NCI-H460 (cell line): ENCODE measurements at regions not wholly inside any gene's neighbourhood (a gene's known extent, or its start where the extent isn't known, plus 50 kb on each side); places are given as distances from the start of the nearest gene placed in this dataset.

Experiments
- DNase-seq: peaks from one replicate; pipeline ENCODE4 v3.0.0-alpha.2; 2016; ENCODE audit warnings: low read depth; ENCODE audit errors: extremely low read depth

- no peak for DNase-seq
These were observed 271.5 kb upstream of the TTC14 start for GRCh38 chr3:180330440-180330839.

- no peak for DNase-seq
These were observed 269.4 kb upstream of the TTC14 start for GRCh38 chr3:180332608-180333007.

- DNase-seq = no peak
These were observed 266.9 kb upstream of the TTC14 start for GRCh38 chr3:180335050-180335449.

- DNase-seq = no peak
These were observed 261.6 kb upstream of the TTC14 start for GRCh38 chr3:180340395-180340794.

- no peak for DNase-seq
These were observed 260.4 kb upstream of the TTC14 start for GRCh38 chr3:180341516-180341915.

- DNase-seq = no peak
These were observed 250.4 kb upstream of the TTC14 start for GRCh38 chr3:180351601-180352000.

GRCh38 chr3:180352261-180352660 is 249.7 kb upstream of the TTC14 start:
- DNase-seq = no peak

- no peak for DNase-seq
These were observed 247.7 kb upstream of the TTC14 start for GRCh38 chr3:180354214-180354613.

GRCh38 chr3:180358179-180358578 is 243.8 kb upstream of the TTC14 start:
- no peak for DNase-seq

- DNase-seq = no peak
These were observed 242.7 kb upstream of the TTC14 start for GRCh38 chr3:180359061-180359952.

- no peak for DNase-seq
These were observed 242.0 kb upstream of the TTC14 start for GRCh38 chr3:180359953-180360279.

GRCh38 chr3:180362081-180362480 is 239.9 kb upstream of the TTC14 start:
- no peak for DNase-seq

- DNase-seq = no peak
These were observed 226.1 kb upstream of the TTC14 start for GRCh38 chr3:180375831-180376230.

GRCh38 chr3:180378496-180378895 is 223.5 kb upstream of the TTC14 start:
- DNase-seq = no peak

- no peak for DNase-seq
These were observed 219.3 kb upstream of the TTC14 start for GRCh38 chr3:180382638-180383180.

- DNase-seq = no peak
These were observed 218.5 kb upstream of the TTC14 start for GRCh38 chr3:180383332-180384020.

GRCh38 chr3:180390313-180390712 is 211.7 kb upstream of the TTC14 start:
- no peak for DNase-seq

- DNase-seq = no peak
These were observed 211.0 kb upstream of the TTC14 start for GRCh38 chr3:180391001-180391400.

- no peak for DNase-seq
These were observed 200.7 kb upstream of the TTC14 start for GRCh38 chr3:180401226-180401625.

- no peak for DNase-seq
These were observed 199.4 kb upstream of the TTC14 start for GRCh38 chr3:180402471-180403073.

GRCh38 chr3:180403156-180403555 is 198.8 kb upstream of the TTC14 start:
- no peak for DNase-seq

- DNase-seq = no peak
These were observed 193.3 kb upstream of the TTC14 start for GRCh38 chr3:180408654-180409053.
